GM18870 (cell line): ENCODE measurements at regions not wholly inside any gene's neighbourhood (a gene's known extent, or its start where the extent isn't known, plus 50 kb on each side); places are given as distances from the start of the nearest gene placed in this dataset.
"Not testable (repeated sequence)": the region's sequence is repeated elsewhere in the genome, so short reads cannot be mapped to it uniquely, and the experiment has no call there.

ENCODE experiments used
- ATAC-seq: cut with Tn5 transposase; IDR thresholded peaks from one replicate; pipeline ENCODE4 v1.9.1; 2021; ENCODE audit warnings: moderate library complexity; ENCODE audit not compliant: unreplicated experiment

DNA sequence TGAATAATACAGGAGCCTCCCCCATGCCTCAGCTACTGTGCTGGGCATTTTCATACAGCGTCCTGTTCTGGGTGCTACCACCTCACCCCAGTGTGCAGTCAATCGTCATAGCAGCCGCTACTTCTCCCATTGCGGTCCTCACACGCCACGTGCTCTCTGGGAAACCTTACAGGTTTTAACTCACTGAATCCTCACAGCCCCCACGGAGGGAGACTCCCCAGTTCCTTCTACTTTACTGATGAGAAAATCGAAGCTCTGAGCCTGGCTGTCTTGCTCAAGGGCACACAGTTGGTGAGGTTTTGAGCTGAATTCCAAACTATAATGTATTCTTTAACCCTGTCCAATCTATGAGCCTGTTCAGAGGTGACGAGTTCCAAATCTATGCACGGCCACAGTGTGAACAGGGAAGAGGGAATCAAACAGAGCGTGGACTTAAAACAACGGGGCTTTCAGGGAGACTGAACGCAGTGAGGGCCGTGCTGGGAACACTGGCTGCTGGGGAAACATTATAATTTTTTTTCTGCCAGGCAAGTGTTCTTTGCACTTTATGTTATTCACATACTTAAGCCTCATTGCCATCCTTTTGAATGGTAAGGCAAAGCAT is 421.5 kb downstream of the BRD1 start:
- ATAC-seq: no peak

DNA sequence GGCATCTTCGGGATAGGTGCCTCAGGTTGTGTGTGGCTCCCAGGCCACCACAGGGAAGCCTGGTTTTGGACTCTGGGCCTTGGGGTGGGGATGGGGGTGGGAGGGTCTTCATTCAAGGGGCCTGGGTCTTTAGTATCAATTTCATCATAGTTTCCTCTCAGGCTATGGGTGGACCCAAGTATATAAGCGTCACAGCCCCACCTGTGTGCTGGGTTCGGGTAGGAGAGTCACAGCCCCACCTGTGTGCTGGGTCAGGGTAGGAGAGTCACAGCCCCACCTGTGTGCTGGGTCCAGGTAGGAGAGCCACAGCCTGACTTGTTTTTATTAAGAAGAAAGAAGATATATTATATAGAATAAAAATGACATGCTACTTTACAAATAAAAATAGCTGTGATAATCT is 422.1 kb downstream of the BRD1 start:
- ATAC-seq: no peak

DNA sequence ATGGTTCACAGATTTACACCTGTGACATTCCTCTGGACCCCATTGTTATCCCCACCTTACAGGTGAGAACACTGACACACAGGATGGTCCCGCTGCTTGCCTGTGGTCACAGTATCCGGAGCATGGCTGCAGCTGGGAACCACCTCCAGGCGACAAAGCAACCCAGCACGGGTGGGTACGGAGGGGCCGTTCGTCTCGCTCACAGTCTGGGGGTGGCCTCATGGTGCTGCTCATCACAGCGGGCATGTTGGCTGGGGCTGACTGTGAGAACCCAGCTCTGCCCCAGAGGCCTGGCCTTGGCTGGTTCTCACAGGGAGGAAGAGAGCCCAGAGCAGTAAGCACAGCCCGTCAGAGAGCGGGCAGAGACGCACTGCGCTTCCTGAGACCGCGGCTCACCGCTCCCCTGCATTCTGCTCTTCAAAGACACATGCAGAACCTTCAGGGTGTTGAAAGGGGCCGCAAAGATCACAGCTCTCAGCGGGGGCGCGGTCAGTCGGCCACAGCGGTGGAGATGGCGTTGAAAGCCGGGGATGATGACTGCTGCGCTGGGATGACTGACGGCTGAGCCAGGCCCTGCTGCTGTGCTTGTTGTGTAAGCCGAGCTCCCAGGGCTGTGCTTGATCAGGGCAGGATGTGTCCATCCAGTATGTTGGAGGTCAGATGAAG is 423.0 kb downstream of the BRD1 start:
- ATAC-seq: no peak

DNA sequence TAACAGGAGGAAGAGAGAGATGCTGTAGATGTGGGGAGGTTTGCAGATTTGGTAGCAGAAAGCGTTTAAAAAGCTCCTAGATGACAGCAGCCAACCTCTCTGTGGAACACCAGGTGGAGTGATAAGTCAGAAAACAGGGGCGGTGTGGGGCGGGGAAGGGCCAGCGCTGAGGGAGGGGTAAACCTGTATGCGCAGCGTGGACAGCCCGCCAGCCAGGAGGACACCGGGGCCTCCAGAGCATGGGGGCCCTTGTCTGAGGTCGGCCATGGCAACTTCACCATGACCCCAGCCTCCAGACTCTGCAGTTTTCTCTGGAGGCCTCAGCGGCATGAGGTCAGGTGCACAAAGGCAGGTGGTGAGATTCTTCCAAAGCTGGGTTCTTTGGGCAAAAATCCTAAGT is 423.7 kb downstream of the BRD1 start:
- no peak for ATAC-seq

DNA sequence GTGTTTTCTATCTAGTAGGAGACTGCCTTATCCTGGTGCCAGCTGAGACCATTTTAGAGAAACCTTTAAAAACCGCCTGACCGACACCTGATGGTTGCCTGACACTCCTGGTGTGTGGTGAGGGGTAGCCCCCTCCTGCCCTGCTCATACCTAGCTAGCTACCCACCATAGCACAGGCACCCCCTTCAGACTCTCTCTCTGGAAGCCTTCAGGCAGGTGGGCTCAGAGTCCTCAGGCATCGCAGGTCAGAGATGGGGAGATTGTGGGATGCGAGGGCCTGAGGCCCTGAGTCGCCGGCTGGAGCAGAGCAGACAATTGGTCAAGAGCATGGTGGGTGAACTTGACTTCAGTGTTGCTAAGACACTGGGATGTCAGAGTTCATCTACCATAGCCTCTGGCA is 424.6 kb downstream of the BRD1 start:
- no peak for ATAC-seq

DNA sequence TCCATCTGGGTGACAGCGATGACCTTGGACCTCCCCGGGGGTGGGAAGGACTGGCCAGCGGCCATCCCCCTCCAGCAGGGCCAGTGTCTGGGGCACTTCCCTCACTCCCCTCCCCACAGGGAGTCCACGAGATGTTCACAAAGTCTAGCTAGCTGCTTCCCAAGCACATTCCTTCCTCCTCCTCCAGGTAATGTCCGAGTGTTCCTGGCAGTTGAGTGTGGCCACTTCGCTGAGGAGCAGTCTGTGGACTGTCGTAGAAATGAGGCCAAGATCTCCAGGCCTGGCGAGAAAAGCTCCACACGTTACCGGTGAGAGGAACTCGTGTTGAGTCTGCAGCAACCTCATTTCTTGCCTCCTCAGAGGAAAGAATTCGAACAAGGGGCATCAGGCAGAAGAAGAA is 425.5 kb downstream of the BRD1 start:
- ATAC-seq: no peak

DNA sequence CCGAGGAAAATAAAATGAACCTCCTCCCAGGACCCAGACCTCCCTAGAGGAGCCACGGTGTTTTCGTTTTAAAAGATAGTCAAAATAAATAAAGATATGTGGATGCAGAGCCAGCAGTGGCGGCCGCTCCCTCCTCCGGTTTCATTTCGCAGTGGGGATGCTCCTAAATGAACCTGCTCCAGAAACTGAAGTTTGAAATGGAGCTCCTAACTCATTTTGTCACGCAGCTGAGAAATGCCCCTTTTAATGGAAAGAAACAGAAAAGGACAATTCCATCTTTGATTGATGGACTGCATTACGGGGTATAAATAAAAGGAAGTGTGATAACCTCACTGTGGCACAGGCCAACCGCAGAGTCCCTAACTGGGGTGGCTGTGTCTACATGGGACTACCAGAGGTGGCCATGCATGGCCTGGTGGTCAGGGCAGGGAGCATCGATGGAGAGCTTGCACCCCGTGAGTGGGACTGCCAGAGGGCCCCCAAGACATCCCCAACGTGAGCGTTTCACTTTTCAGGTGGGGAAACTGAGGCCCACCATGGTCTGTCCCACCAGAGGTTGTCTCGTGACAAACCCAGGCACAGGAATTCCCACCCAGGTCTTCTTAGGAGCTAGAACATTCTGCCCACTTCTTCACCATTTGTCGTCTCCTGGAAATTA is 426.6 kb downstream of the BRD1 start:
- no peak for ATAC-seq

- no peak for ATAC-seq
Observed at GRCh38 chr22:49400136-49400940, 427.3 kb downstream of the BRD1 start.

DNA sequence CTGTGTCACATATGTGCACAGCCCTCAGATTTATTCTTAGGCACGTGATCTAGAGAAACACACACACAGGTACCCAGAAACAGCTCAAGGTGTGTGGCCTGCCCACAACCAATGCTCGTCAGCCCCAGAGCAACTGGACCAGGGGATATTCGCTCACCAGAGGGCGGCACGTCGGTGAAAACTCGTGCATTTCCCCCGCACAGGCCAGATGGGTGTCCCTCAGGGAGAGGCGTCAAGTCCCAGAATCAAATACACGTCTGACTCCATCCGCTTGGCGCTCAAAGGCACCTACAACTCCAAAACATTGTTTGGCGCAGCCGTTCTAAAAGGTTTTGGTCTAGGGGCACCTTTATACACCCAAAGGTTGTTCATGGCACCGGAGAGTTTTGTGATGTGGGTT is 429.0 kb downstream of the BRD1 start:
- ATAC-seq: no peak

- ATAC-seq: no peak
Observed at GRCh38 chr22:49398115-49398514, 429.6 kb downstream of the BRD1 start.

DNA sequence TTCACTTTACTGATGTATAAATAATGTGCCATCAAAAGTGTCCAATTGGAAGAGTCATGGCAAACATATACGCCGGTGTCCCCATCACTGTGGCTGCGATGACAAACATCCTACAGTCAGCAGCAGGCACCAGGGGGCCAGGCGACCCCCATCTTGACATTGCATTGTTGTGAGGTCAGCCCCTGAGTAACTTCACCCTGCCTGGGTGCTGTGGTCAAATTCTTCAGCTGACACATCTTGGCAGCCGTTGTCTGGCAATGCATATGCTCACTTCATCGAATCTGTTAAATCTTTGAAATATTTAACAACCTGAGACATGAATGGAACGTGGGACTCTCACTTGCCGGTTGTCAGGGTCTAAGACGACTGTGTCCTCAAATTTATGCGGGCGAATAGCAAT is 430.9 kb downstream of the BRD1 start:
- no peak for ATAC-seq

GRCh38 chr22:49395617-49396016 is 432.1 kb downstream of the BRD1 start:
- no peak for ATAC-seq

DNA sequence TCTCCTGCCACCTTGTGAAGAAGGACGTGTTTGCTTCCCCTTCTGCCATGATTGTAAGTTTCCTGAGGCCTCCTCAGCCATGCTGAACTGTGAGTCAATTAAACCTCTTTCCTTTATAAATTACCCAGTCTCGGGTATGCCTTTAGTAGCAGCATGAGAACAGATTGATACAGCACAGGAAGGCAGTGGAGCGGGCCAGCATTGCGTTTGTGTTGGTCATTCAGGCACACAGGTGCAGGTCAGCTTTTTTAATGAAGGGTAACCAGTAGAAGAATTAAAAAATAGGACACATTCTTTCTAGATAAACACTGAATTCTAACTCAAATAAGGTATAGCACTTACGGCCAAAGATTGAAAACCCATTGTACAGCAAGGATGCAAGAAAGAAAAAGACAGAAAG is 432.6 kb downstream of the BRD1 start:
- not testable (repeated sequence) for ATAC-seq

DNA sequence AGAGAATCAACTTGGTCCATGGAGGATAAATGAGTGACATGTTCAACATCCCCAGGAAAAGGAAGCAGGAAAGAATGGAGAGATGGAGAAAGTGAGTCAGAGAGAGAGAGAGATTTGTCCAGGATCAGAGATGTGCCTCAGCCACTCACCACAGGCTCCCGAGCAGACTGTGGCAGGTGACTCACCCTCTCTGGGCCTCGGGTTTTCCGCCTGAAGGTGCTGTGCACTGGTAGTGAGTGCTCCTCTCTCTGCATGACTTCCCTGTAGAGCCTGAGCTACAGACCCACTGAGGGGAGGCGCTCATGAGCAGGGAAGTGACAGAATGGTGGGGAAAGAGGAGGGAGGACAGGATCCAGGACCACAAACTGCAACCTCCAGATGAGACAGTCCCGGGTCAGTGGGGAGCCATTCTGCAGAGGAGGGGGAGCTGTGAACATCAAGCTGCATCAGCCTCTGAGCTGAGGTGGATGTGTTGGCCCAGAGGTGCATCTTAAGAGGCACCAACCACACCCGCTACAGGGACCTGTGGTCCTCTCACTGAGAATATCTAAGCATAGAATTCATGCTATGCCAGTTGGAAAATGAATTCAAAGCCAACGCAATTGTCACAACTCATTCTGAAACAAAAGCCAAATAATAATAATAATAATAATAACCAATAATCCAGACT is 433.4 kb downstream of the BRD1 start:
- no peak for ATAC-seq

- no peak for ATAC-seq
Observed at GRCh38 chr22:49393526-49393925, 434.1 kb downstream of the BRD1 start.

DNA sequence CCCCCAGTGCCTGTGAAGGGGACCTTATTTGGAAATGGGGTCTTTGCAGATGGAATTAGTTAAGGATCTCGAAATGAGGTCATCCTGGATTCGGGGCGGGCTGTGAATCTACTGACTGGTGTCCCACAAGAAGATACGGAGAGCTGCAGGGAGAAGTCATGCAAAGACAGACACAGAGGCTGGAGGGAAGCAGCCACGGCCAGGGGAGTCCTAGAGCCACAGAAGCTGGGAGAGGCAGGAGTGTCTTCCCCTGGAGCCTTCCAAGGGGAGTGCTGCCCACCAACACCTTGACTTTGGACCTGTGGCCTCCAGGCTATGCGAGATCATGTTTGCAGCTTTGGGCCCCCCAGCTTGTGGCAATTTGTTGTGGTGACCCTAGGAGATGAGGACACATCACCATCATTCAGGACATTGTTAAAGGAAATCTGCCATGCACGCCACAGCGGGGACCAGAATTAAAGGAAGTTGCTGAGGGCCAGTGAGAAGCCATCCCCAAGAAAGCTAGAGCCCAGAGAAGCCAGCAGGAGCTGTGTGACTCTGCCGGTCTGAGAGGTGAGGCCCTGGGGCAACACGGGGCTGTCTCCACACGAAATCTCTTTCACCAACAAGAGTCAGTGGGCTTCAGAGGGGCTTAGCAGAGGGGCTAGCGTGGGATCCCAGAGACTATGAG is 434.7 kb downstream of the BRD1 start:
- ATAC-seq: no peak

DNA sequence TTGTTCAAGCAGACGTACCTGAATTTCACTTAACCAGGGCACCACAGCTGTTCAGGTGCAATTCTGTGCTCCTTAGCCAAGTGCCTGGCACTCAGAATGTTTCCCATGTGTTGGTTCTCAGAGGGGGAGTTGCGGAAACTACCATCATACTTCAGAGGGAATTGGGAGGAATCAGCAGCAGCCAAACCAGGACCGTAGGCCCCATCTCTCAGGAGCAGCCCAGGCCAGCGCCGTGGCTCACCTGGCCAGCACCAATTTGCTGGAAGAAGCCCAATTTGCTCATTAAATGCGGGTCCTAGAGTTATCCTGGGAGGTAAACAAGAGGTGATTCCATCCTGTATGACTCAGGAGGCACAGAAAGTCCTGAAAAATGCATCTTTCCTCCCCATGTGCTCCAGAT is 435.4 kb downstream of the BRD1 start:
- ATAC-seq: no peak

DNA sequence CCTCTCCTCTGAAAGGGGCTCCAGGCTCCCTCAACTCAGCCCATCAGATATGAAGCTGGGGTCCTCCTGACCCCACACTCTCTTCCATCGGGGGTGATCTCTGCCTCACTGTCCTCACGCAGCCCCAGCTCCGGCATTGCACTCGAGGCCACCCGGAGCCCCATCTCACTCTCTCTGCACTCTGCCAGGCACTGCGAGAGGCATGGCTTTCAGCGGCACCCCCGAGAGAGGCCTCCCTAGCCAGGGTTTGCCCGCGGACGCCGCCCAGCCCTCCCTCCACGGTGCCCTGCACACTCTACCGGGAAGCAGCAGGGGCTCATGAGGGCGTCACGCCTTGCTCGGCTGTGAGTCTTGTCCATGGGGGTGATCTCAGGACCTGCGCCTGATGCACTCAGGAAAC is 436.2 kb downstream of the BRD1 start:
- ATAC-seq: no peak

GRCh38 chr22:49390954-49391353 is 436.7 kb downstream of the BRD1 start:
- no peak for ATAC-seq

GRCh38 chr22:49383909-49384308 is 443.8 kb downstream of the BRD1 start:
- ATAC-seq: not testable (repeated sequence)

DNA sequence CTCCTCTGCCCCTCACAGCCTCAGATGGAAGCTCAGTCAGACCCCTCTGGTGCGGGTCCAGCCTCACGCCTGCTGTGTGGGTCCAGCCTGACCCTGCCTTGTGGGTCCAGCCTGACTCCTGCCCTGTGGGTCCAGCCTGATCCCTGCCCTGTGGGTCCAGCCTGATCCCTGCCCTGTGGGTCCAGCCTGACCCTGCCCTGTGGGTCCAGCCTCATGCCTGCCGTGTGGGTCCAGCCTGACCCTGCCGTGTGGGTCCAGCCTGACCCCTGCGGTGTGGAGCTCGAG is 445.3 kb downstream of the BRD1 start:
- no peak for ATAC-seq
